HCT116 (cell line): ENCODE measurements at regions not wholly inside any gene's neighbourhood (a gene's known extent, or its start where the extent isn't known, plus 50 kb on each side); places are given as distances from the start of the nearest gene placed in this dataset.

Experiments
- ATAC-seq: fragments of 200-7000 bp; cut with Tn5 transposase; 2 replicates; pipeline ENCODE4 v1.9.1; 2020; ENCODE audit warnings: mild to moderate bottlenecking, moderate library complexity
- BruUV-seq: library from RNA; stranded (reverse); fragments of 400-500 nt; replicated peaks from 2 replicates; lab custom pipeline; 2021; lab: Mats Ljungman, UMichigan
- CTCF ChIA-PET: fragments of 300-600 bp; sonication (Branson Sonifier 250); formaldehyde crosslinking; loops from one replicate; lab custom pipeline; 2021; ENCODE audit warnings: antibody characterized with exemption; lab: Charles Lee
- POLR2A ChIA-PET: fragments of 300-600, 350-600 bp; sonication (Branson Sonifier 250); formaldehyde crosslinking; loops from one replicate; lab custom pipeline; 2021; ENCODE audit warnings: antibody characterized with exemption; lab: Charles Lee
- RAD21 ChIA-PET, 2 experiments: fragments of 300-600 bp; sonication (Branson Sonifier 250); formaldehyde crosslinking; loops; one replicate each; lab custom pipeline; 2023; ENCODE audit warnings: low total read pairs in 2 of 2; ENCODE audit not compliant: uncharacterized antibody in 2 of 2, unreplicated experiment in 2 of 2, low non-redundant PET in 1 of 2; lab: Charles Lee
- DNase-seq: peaks from one replicate; pipeline ENCODE4 v3.0.0-alpha.2; 2010; ENCODE audit warnings: low read depth, low spot score
- H2AFZ ChIP-seq: fragments of 200-600 bp; shearing (Covaris generic), sonication (generic); 2 replicates; pipeline ENCODE4 v1.6.1; 2017; ENCODE audit warnings: low read depth, mixed run types, mixed read lengths, antibody characterized with exemption, low read length; ENCODE audit not compliant: poor library complexity, severe bottlenecking
- H3K27ac ChIP-seq: 2 replicates; pipeline ENCODE4 v1.5.1; 2012; ENCODE audit warnings: low read depth, low read length
- H3K27me3 ChIP-seq: fragments of 200-600 bp; sonication (generic); 2 replicates; pipeline ENCODE4 v1.6.1; 2016; ENCODE audit warnings: mixed run types, low read length, mixed read lengths; ENCODE audit not compliant: insufficient read depth
- H3K36me3 ChIP-seq, 2 experiments: fragments of 200-500 bp in 1 of 2; fragments of 200-600 bp in 1 of 2; sonication (Bioruptor generic) in 1 of 2; sonication (generic) in 1 of 2; 2 replicates each; pipeline versions ENCODE4 v1.5.1 to v1.6.1; 2014 to 2016; ENCODE audit warnings: low read length in 2 of 2, inconsistent platforms in 1 of 2, mixed read lengths in 1 of 2, mixed run types in 1 of 2; ENCODE audit not compliant: insufficient read depth in 2 of 2, control insufficient read depth in 1 of 2
- H3K4me1 ChIP-seq, 2 experiments: fragments of 200-600 bp in 1 of 2; sonication (generic) in 1 of 2; 2 replicates each; pipeline versions ENCODE4 v1.5.1 to v1.6.1; 2012 to 2017; ENCODE audit warnings: low read length in 2 of 2, inconsistent platforms in 1 of 2, mild to moderate bottlenecking in 1 of 2, mixed read lengths in 1 of 2, mixed run types in 1 of 2, moderate library complexity in 1 of 2; ENCODE audit not compliant: insufficient read depth in 2 of 2, control insufficient read depth in 1 of 2
- H3K4me2 ChIP-seq: fragments of 200-600 bp; sonication (generic); 2 replicates; pipeline ENCODE4 v1.6.1; 2017; ENCODE audit warnings: mixed run types, low read length, mixed read lengths
- H3K4me3 ChIP-seq, 2 experiments: fragments of 200-600 bp in 1 of 2; sonication (generic) in 1 of 2; replicated peaks in 1 of 2; 2 replicates each; pipeline ENCODE4 v1.5.1; 2011 to 2016; ENCODE audit warnings: low read length in 2 of 2, control low read depth in 1 of 2, low read depth in 1 of 2, mild to moderate bottlenecking in 1 of 2, mixed read lengths in 1 of 2, mixed run types in 1 of 2
- H3K79me2 ChIP-seq: fragments of 200-600 bp; sonication (generic); 2 replicates; pipeline ENCODE4 v1.6.1; 2017; ENCODE audit warnings: mild to moderate bottlenecking, mixed run types, low read length, moderate library complexity, mixed read lengths; ENCODE audit not compliant: insufficient read depth
- H3K9ac ChIP-seq: fragments of 200-600 bp; sonication (generic); 2 replicates; pipeline ENCODE4 v1.6.1; 2016; ENCODE audit warnings: low read length, mixed read lengths
- H3K9me2 ChIP-seq: fragments of 200-600 bp; sonication (generic), shearing (Covaris generic); 2 replicates; pipeline ENCODE4 v1.6.1; 2017; ENCODE audit warnings: mixed run types, mild to moderate bottlenecking, moderate library complexity; ENCODE audit not compliant: insufficient read depth
- H3K9me3 ChIP-seq, 2 experiments: fragments of 200-500 bp in 1 of 2; fragments of 200-600 bp in 1 of 2; sonication (Bioruptor generic) in 1 of 2; sonication (generic) in 1 of 2; 2 replicates each; pipeline ENCODE4 v1.6.1; 2014 to 2017; ENCODE audit warnings: low read length in 2 of 2, mixed read lengths in 2 of 2, inconsistent platforms in 1 of 2, low read depth in 1 of 2, mild to moderate bottlenecking in 1 of 2, mixed run types in 1 of 2, moderate library complexity in 1 of 2; ENCODE audit not compliant: control insufficient read depth in 1 of 2, insufficient read depth in 1 of 2
- H4K20me1 ChIP-seq: fragments of 200-600 bp; sonication (generic), shearing (Covaris generic); 2 replicates; pipeline ENCODE4 v1.6.1; 2017; ENCODE audit warnings: mixed run types, mild to moderate bottlenecking, moderate library complexity; ENCODE audit not compliant: insufficient read depth
- CTCF ChIP-seq, 3 experiments: fragments of 200-600 bp in 1 of 3; sonication (generic) in 1 of 3; IDR thresholded peaks in 2 of 3; conservative IDR thresholded peaks in 1 of 3; 2 replicates each; pipeline ENCODE4 v1.5.1; 2012 to 2017; ENCODE audit warnings: low read depth in 2 of 3, low read length in 2 of 3, antibody characterized with exemption in 1 of 3, borderline replicate concordance in 1 of 3, control low read depth in 1 of 3, mild to moderate bottlenecking in 1 of 3, mixed read lengths in 1 of 3, mixed run types in 1 of 3, moderate library complexity in 1 of 3; ENCODE audit not compliant: insufficient read depth in 1 of 3
- POLR2AphosphoS5 ChIP-seq: IDR thresholded peaks from 2 replicates; pipeline ENCODE4 v1.6.1; 2011; ENCODE audit warnings: mild to moderate bottlenecking, low read depth, low read length, moderate library complexity
- SIN3A ChIP-seq: IDR thresholded peaks from 2 replicates; pipeline ENCODE4 v1.6.1; 2012; ENCODE audit warnings: low read depth
- ZBTB33 ChIP-seq: IDR thresholded peaks from 2 replicates; pipeline ENCODE4 v1.6.1; 2011; ENCODE audit warnings: mild to moderate bottlenecking, low read length, moderate library complexity; ENCODE audit not compliant: insufficient replicate concordance; ENCODE audit errors: extremely low read depth
- intact Hi-C: fragments of 100-400 bp; cut with micrococcal nuclease; formaldehyde crosslinking; loops from 2 replicates; pipeline ENCODE4 v1.10.0; 2022

- no peak for TF ChIP-seq ZBTB33
Measured at GRCh38 chr22:22429369-22430108, 79.0 kb downstream of the ZNF280B start (continued).

- H3K36me3 ChIP-seq, result no peaks in the 10 kb centered on the region
- H2AFZ ChIP-seq, result no peak overlapping the region
- H3K9ac ChIP-seq, result no peak overlapping the region
- no peaks in the 10 kb centered on the region for H3K9me3 ChIP-seq
- intact Hi-C loops, result no loop called here
- ChIA-PET POLR2A (no interaction called here), CTCF (interaction anchor here (1.6 to 2.9 kb wide), 4 partner anchors 8 to 524 kb away, joined by 3 to 18 read pairs (median 8); no protein-coding TSS in a partner anchor), RAD21 (no interaction called here)
- BruUV-seq, result no TSS peak
- TF ChIP-seq POLR2AphosphoS5 (no peak), SIN3A (no peak), CTCF (IDR thresholded peaks at IDR 0.05 in 2 of 3, conservative IDR thresholded peaks at IDR 0.05 in 1 of 3; ENCODE audit: borderline replicate concordance in 1 of 3, insufficient read depth in 1 of 3, low read depth in 2 of 3, low read length in 2 of 3) (no peak)
- no peak for ATAC-seq
- H3K27me3 ChIP-seq, result peaks cover 29% of the 10 kb centered on the region
- H3K79me2 ChIP-seq, result no peaks in the 10 kb centered on the region
- no peak overlapping the region for H3K27ac ChIP-seq
- no peak overlapping the region for H3K4me3 ChIP-seq
- H3K4me2 ChIP-seq, result no peak overlapping the region
- no peak for DNase-seq
- no peaks in the 10 kb centered on the region for H3K4me1 ChIP-seq
- no peaks in the 10 kb centered on the region for H4K20me1 ChIP-seq
- no peaks in the 10 kb centered on the region for H3K9me2 ChIP-seq
Measured at GRCh38 chr22:22430111-22430820, 78.3 kb downstream of the ZNF280B start.
